Neural cell (in vitro differentiated cells): ENCODE measurements at regions not wholly inside any gene's neighbourhood (a gene's known extent, or its start where the extent isn't known, plus 50 kb on each side); places are given as distances from the start of the nearest gene placed in this dataset.

ENCODE experiments used
- CTCF ChIP-seq: fragments of 450-650 bp; IDR thresholded peaks from 2 replicates; pipeline ENCODE4 v1.5.1; 2014; ENCODE audit warnings: antibody characterized with exemption, mild to moderate bottlenecking, moderate library complexity; ENCODE audit not compliant: poor library complexity, severe bottlenecking
- POLR2AphosphoS5 ChIP-seq: IDR thresholded peaks from 2 replicates; pipeline ENCODE4 v1.6.1; 2012
- REST ChIP-seq: IDR thresholded peaks from 2 replicates; pipeline ENCODE4 v1.6.1; 2012; ENCODE audit warnings: borderline replicate concordance

GRCh38 chr1:228650141-228650540 is 85.1 kb upstream of the RHOU start:
- no peak for TF ChIP-seq CTCF
- no peak for TF ChIP-seq REST
- TF ChIP-seq POLR2AphosphoS5 = no peak
